ENCODE measurements at regions not wholly inside any gene's neighbourhood (a gene's known extent, or its start where the extent isn't known, plus 50 kb on each side); places are given as distances from the start of the nearest gene placed in this dataset.

- intact Hi-C loops (cut with DNase I; ENCODE audit: low total_unique reads): no loop called here
- WGBS, 2 donors: 82 to 84% methylated on average over 11 of the region's 11 CpGs
- no peak for DNase-seq (ENCODE audit: low spot score in 2 of 2)
- TF ChIP-seq POLR2A (IDR thresholded peaks at IDR 0.05) (no peak), CTCF (IDR thresholded peaks at IDR 0.05) (no peak)
- H3K4me3 ChIP-seq (ENCODE audit: low read depth, poor library complexity, severe bottlenecking): no peak overlapping the region
Measured at GRCh38 chr2:2472044-2472443, 141.0 kb upstream of the MYT1L start.

- 64 to 71% methylated on average over 9 of the region's 9 CpGs for WGBS, 2 donors
- no peak for DNase-seq (ENCODE audit: low spot score in 2 of 2)
- intact Hi-C loops (cut with DNase I; ENCODE audit: low total_unique reads): no loop called here
- H3K4me3 ChIP-seq (ENCODE audit: low read depth, poor library complexity, severe bottlenecking): no peak overlapping the region
- TF ChIP-seq CTCF (IDR thresholded peaks at IDR 0.05) (no peak), POLR2A (IDR thresholded peaks at IDR 0.05) (no peak)
Measured at GRCh38 chr2:2466534-2466933, 135.5 kb upstream of the MYT1L start.

- intact Hi-C loops (cut with DNase I; ENCODE audit: low total_unique reads): no loop called here
- 80% methylated on average over 6 of the region's 6 CpGs for WGBS, 2 donors
- H3K4me3 ChIP-seq (ENCODE audit: low read depth, poor library complexity, severe bottlenecking): no peak overlapping the region
- no peak for DNase-seq (ENCODE audit: low spot score in 2 of 2)
- TF ChIP-seq POLR2A (IDR thresholded peaks at IDR 0.05): no peak
- no peak for TF ChIP-seq CTCF (IDR thresholded peaks at IDR 0.05)
Measured at GRCh38 chr2:2464643-2465042, 133.6 kb upstream of the MYT1L start.

GRCh38 chr2:2464094-2464493 is 133.0 kb upstream of the MYT1L start:
- intact Hi-C loops (cut with DNase I; ENCODE audit: low total_unique reads): no loop called here
- no peak for TF ChIP-seq CTCF (IDR thresholded peaks at IDR 0.05)
- no peak for TF ChIP-seq POLR2A (IDR thresholded peaks at IDR 0.05)
- WGBS, 2 donors: 58 to 65% methylated on average over 12 of the region's 12 CpGs
- H3K4me3 ChIP-seq (ENCODE audit: low read depth, poor library complexity, severe bottlenecking): no peak overlapping the region
- DNase-seq (ENCODE audit: low spot score in 2 of 2): no peak

GRCh38 chr2:2456721-2457120 is 125.6 kb upstream of the MYT1L start:
- 75 to 80% methylated on average over 7 of the region's 7 CpGs for WGBS, 2 donors

More at GRCh38 chr2:2456721-2457120, 125.6 kb upstream of the MYT1L start:
- DNase-seq (ENCODE audit: low spot score in 2 of 2): no peak
- H3K4me3 ChIP-seq (ENCODE audit: low read depth, poor library complexity, severe bottlenecking): no peak overlapping the region
- TF ChIP-seq POLR2A (IDR thresholded peaks at IDR 0.05) (no peak), CTCF (IDR thresholded peaks at IDR 0.05) (no peak)
- intact Hi-C loops (cut with DNase I; ENCODE audit: low total_unique reads): no loop called here

All from lower leg skin (tissue), 4 donors.